ENCODE measurements at regions not wholly inside any gene's neighbourhood (a gene's known extent, or its start where the extent isn't known, plus 50 kb on each side); places are given as distances from the start of the nearest gene placed in this dataset.

- Histone ChIP-seq H3K4me2 (ENCODE audit: low read depth, low read length) (no peak overlapping the region), H3K4me1 (ENCODE audit: insufficient read depth, low read length) (no peaks in the 10 kb centered on the region), H4K20me1 (ENCODE audit: insufficient read depth, low read length) (no peaks in the 10 kb centered on the region), H3K27me3 (ENCODE audit: control insufficient read depth in 1 of 2, insufficient read depth in 2 of 2, low read length in 2 of 2) (no peaks in the 10 kb centered on the region), H2AFZ (ENCODE audit: low read length) (no peak overlapping the region), H3K9ac (ENCODE audit: insufficient read depth, low read depth, low read length) (no peak overlapping the region), H3K36me3 (replicated peaks in 1 of 2; ENCODE audit: control insufficient read depth in 1 of 2, insufficient read depth in 2 of 2, low read length in 2 of 2) (no peaks in the 10 kb centered on the region), H3K4me3 (replicated peaks in 1 of 3; ENCODE audit: insufficient read depth in 1 of 3, low read depth in 2 of 3, low read length in 3 of 3) (no peak overlapping the region), H3K79me2 (ENCODE audit: insufficient read depth, low read length) (no peaks in the 10 kb centered on the region), H3K9me3 (ENCODE audit: low read length) (no peaks in the 10 kb centered on the region), H3K27ac (ENCODE audit: extremely low read length, insufficient read depth, low read length) (no peak overlapping the region)
- ChIA-PET CTCF (ENCODE audit: low intra/inter-chr PET ratio, low total read pairs) (no interaction called here), POLR2A (no interaction called here)
- DNase-seq (ENCODE audit: low spot score): no peak
- FAIRE-seq: no peak
- in situ Hi-C loops (cut with HindIII; ENCODE audit: extremely low pct_ligation_motif_present, low pct_unique_long_range_greater_than_20kb) (no loop called here), intact Hi-C loops (cut with micrococcal nuclease; ENCODE audit: unreplicated experiment) (no loop called here)
- no peak for ATAC-seq
- no TSS peak for BruUV-seq (replicated peaks)
- TF ChIP-seq ZFP36 (IDR thresholded peaks at IDR 0.05; ENCODE audit: borderline replicate concordance, low read depth, low read length, partially characterized antibody) (no peak), EZH2 (conservative IDR thresholded peaks at IDR 0.05; ENCODE audit: low read depth, low read length) (no peak), LBX2 (CRISPR knock-in tag; IDR thresholded peaks at IDR 0.05; ENCODE audit: borderline replicate concordance) (no peak), XBP1 (CRISPR knock-in tag; IDR thresholded peaks at IDR 0.05) (no peak), ISL2 (CRISPR knock-in tag; IDR thresholded peaks at IDR 0.05) (no peak), ZFAT (CRISPR knock-in tag; conservative IDR thresholded peaks at IDR 0.05) (no peak)
- 0% methylated on average over 1 of the region's 1 CpG for WGBS (ENCODE audit: low lambda C conversion rate)
Measured at GRCh38 chrX:95703696-95704095, 980.9 kb upstream of the DIAPH2 start.

- ChIA-PET POLR2A (no interaction called here), CTCF (ENCODE audit: low intra/inter-chr PET ratio, low total read pairs) (no interaction called here)
- no peak for FAIRE-seq
- intact Hi-C loops (cut with micrococcal nuclease; ENCODE audit: unreplicated experiment) (no loop called here), in situ Hi-C loops (cut with HindIII; ENCODE audit: extremely low pct_ligation_motif_present, low pct_unique_long_range_greater_than_20kb) (no loop called here)
- DNase-seq (ENCODE audit: low spot score): no peak
- Histone ChIP-seq H3K9ac (ENCODE audit: insufficient read depth, low read depth, low read length) (no peak overlapping the region), H3K36me3 (replicated peaks in 1 of 2; ENCODE audit: control insufficient read depth in 1 of 2, insufficient read depth in 2 of 2, low read length in 2 of 2) (no peaks in the 10 kb centered on the region), H3K79me2 (ENCODE audit: insufficient read depth, low read length) (no peaks in the 10 kb centered on the region), H3K27me3 (ENCODE audit: control insufficient read depth in 1 of 2, insufficient read depth in 2 of 2, low read length in 2 of 2) (no peaks in the 10 kb centered on the region), H3K4me1 (ENCODE audit: insufficient read depth, low read length) (no peaks in the 10 kb centered on the region), H2AFZ (ENCODE audit: low read length) (no peak overlapping the region), H3K9me3 (ENCODE audit: low read length) (no peaks in the 10 kb centered on the region), H4K20me1 (ENCODE audit: insufficient read depth, low read length) (no peaks in the 10 kb centered on the region), H3K4me3 (replicated peaks in 1 of 3; ENCODE audit: insufficient read depth in 1 of 3, low read depth in 2 of 3, low read length in 3 of 3) (no peak overlapping the region), H3K4me2 (ENCODE audit: low read depth, low read length) (no peak overlapping the region), H3K27ac (ENCODE audit: extremely low read length, insufficient read depth, low read length) (no peak overlapping the region)
- WGBS (ENCODE audit: low lambda C conversion rate): 0% methylated on average over 3 of the region's 4 CpGs
- ATAC-seq: no peak
- no TSS peak for BruUV-seq (replicated peaks)
- TF ChIP-seq THAP9 (CRISPR knock-in tag; IDR thresholded peaks at IDR 0.05; ENCODE audit: borderline replicate concordance): no peak
- no peak for TF ChIP-seq CREB1 (IDR thresholded peaks at IDR 0.05)
- no peak for TF ChIP-seq CREB1 (CRISPR knock-in tag; IDR thresholded peaks at IDR 0.05)
- TF ChIP-seq ZNF292 (CRISPR knock-in tag; IDR thresholded peaks at IDR 0.05; ENCODE audit: borderline replicate concordance, low read depth): no peak
- no peak for TF ChIP-seq HOXA5 (CRISPR knock-in tag; IDR thresholded peaks at IDR 0.05)
- no peak for TF ChIP-seq HES4 (CRISPR knock-in tag; IDR thresholded peaks at IDR 0.05; ENCODE audit: borderline replicate concordance)
- TF ChIP-seq ZNF576 (CRISPR knock-in tag; IDR thresholded peaks at IDR 0.05): no peak
- no peak for TF ChIP-seq POLR2G (IDR thresholded peaks at IDR 0.05; ENCODE audit: low read depth, low read length)
- TF ChIP-seq JDP2 (CRISPR knock-in tag; IDR thresholded peaks at IDR 0.05; ENCODE audit: borderline replicate concordance): no peak
Measured at GRCh38 chrX:95716841-95717240, 967.8 kb upstream of the DIAPH2 start.

All from HepG2 (cell line).